ENCODE measurements at regions not wholly inside any gene's neighbourhood (a gene's known extent, or its start where the extent isn't known, plus 50 kb on each side); places are given as distances from the start of the nearest gene placed in this dataset.

- Histone ChIP-seq H4K8ac (ENCODE audit: low read depth, low read length) (no peak overlapping the region), H2AFZ (ENCODE audit: insufficient read depth, low read length, poor library complexity) (no peak overlapping the region), H3K4me3 (ENCODE audit: low read depth, low read length) (no peak overlapping the region), H3K9me3 (ENCODE audit: insufficient read depth, low read depth, low read length) (peaks cover 1% of the 10 kb centered on the region), H2BK120ac (ENCODE audit: insufficient read depth, low read length, poor library complexity) (no peak overlapping the region), H3K4me1 (ENCODE audit: control insufficient read depth in 1 of 2, insufficient read depth in 2 of 2, low read length in 2 of 2) (no peaks in the 10 kb centered on the region), H3K9ac (ENCODE audit: low read length) (no peak overlapping the region), H4K91ac (ENCODE audit: low read depth, low read length) (no peak overlapping the region), H3K27me3 (ENCODE audit: insufficient read depth, low read length) (no peaks in the 10 kb centered on the region), H3K18ac (ENCODE audit: low read length) (no peak overlapping the region), H3K36me3 (ENCODE audit: control insufficient read depth in 1 of 2, insufficient read depth in 2 of 2, low read length in 2 of 2) (no peaks in the 10 kb centered on the region), H2BK12ac (ENCODE audit: low read length) (no peak overlapping the region), H3K27ac (ENCODE audit: low read depth, low read length) (no peak overlapping the region), H3K4ac (ENCODE audit: low read depth, low read length) (no peak overlapping the region), H3K79me2 (ENCODE audit: control insufficient read depth, insufficient read depth, low read length, poor library complexity) (no peaks in the 10 kb centered on the region), H2AK5ac (ENCODE audit: low read length) (no peak overlapping the region), H3K79me1 (ENCODE audit: low read length) (no peaks in the 10 kb centered on the region), H3K14ac (ENCODE audit: low read length) (no peak overlapping the region), H3K4me2 (ENCODE audit: low read length) (no peak overlapping the region), H2BK5ac (ENCODE audit: low read depth, low read length, poor library complexity) (no peak overlapping the region), H4K12ac (ENCODE audit: low read depth, low read length) (no peak overlapping the region), H3K23ac (ENCODE audit: low read length) (no peak overlapping the region)
- DNase-seq = no peak
- WGBS (ENCODE audit: extremely low coverage, insufficient coverage, insufficient read length) = no CpG with 5 or more reads among the region's 5 CpGs
Observed at GRCh38 chr12:16119618-16120415, 157.7 kb downstream of the SLC15A5 start.

- H3K18ac ChIP-seq (ENCODE audit: low read length) = no peak overlapping the region
- no peak overlapping the region for H3K4me2 ChIP-seq (ENCODE audit: low read length)
- H3K4ac ChIP-seq (ENCODE audit: low read depth, low read length) = no peak overlapping the region
- H3K79me2 ChIP-seq (ENCODE audit: control insufficient read depth, insufficient read depth, low read length, poor library complexity) = no peaks in the 10 kb centered on the region
- no peak overlapping the region for H4K8ac ChIP-seq (ENCODE audit: low read depth, low read length)
- H4K91ac ChIP-seq (ENCODE audit: low read depth, low read length) = no peak overlapping the region
- H3K9me3 ChIP-seq (ENCODE audit: insufficient read depth, low read depth, low read length) = peaks cover 1% of the 10 kb centered on the region
- no peak overlapping the region for H2AFZ ChIP-seq (ENCODE audit: insufficient read depth, low read length, poor library complexity)
- H3K9ac ChIP-seq (ENCODE audit: low read length) = no peak overlapping the region
- H3K23ac ChIP-seq (ENCODE audit: low read length) = no peak overlapping the region
- H3K4me3 ChIP-seq (ENCODE audit: low read depth, low read length) = no peak overlapping the region
- no peak overlapping the region for H2BK120ac ChIP-seq (ENCODE audit: insufficient read depth, low read length, poor library complexity)
- H3K4me1 ChIP-seq (ENCODE audit: control insufficient read depth in 1 of 2, insufficient read depth in 2 of 2, low read length in 2 of 2) = no peaks in the 10 kb centered on the region
- H3K27ac ChIP-seq (ENCODE audit: low read depth, low read length) = no peak overlapping the region
- H4K12ac ChIP-seq (ENCODE audit: low read depth, low read length) = no peak overlapping the region
- no peak overlapping the region for H2BK5ac ChIP-seq (ENCODE audit: low read depth, low read length, poor library complexity)
- H3K36me3 ChIP-seq (ENCODE audit: control insufficient read depth in 1 of 2, insufficient read depth in 2 of 2, low read length in 2 of 2) = no peaks in the 10 kb centered on the region
- H3K14ac ChIP-seq (ENCODE audit: low read length) = no peak overlapping the region
- no peaks in the 10 kb centered on the region for H3K79me1 ChIP-seq (ENCODE audit: low read length)
- DNase-seq = no peak
- H3K27me3 ChIP-seq (ENCODE audit: insufficient read depth, low read length) = no peaks in the 10 kb centered on the region
- no peak overlapping the region for H2AK5ac ChIP-seq (ENCODE audit: low read length)
- no peak overlapping the region for H2BK12ac ChIP-seq (ENCODE audit: low read length)
Observed at GRCh38 chr12:16118586-16118985, 158.9 kb downstream of the SLC15A5 start.

GRCh38 chr12:16112612-16113560, 164.6 kb downstream of the SLC15A5 start:
- Histone ChIP-seq H2BK12ac (ENCODE audit: low read length) (no peak overlapping the region), H3K9ac (ENCODE audit: low read length) (no peak overlapping the region), H3K9me3 (ENCODE audit: insufficient read depth, low read depth, low read length) (no peaks in the 10 kb centered on the region), H3K79me2 (ENCODE audit: control insufficient read depth, insufficient read depth, low read length, poor library complexity) (no peaks in the 10 kb centered on the region), H2BK120ac (ENCODE audit: insufficient read depth, low read length, poor library complexity) (no peak overlapping the region), H3K4ac (ENCODE audit: low read depth, low read length) (no peak overlapping the region), H3K4me1 (ENCODE audit: control insufficient read depth in 1 of 2, insufficient read depth in 2 of 2, low read length in 2 of 2) (no peaks in the 10 kb centered on the region), H3K27me3 (ENCODE audit: insufficient read depth, low read length) (no peaks in the 10 kb centered on the region), H4K12ac (ENCODE audit: low read depth, low read length) (no peak overlapping the region), H3K23ac (ENCODE audit: low read length) (peak overlapping the region; percentile 64), H3K14ac (ENCODE audit: low read length) (no peak overlapping the region), H3K4me2 (ENCODE audit: low read length) (peak overlapping the region; percentile 38), H4K91ac (ENCODE audit: low read depth, low read length) (no peak overlapping the region), H2AK5ac (ENCODE audit: low read length) (no peak overlapping the region), H2BK5ac (ENCODE audit: low read depth, low read length, poor library complexity) (no peak overlapping the region), H3K18ac (ENCODE audit: low read length) (no peak overlapping the region), H3K4me3 (ENCODE audit: low read depth, low read length) (no peak overlapping the region), H4K8ac (ENCODE audit: low read depth, low read length) (no peak overlapping the region), H3K27ac (ENCODE audit: low read depth, low read length) (no peak overlapping the region), H2AFZ (ENCODE audit: insufficient read depth, low read length, poor library complexity) (no peak overlapping the region), H3K79me1 (ENCODE audit: low read length) (no peaks in the 10 kb centered on the region), H3K36me3 (ENCODE audit: control insufficient read depth in 1 of 2, insufficient read depth in 2 of 2, low read length in 2 of 2) (no peaks in the 10 kb centered on the region)
- WGBS (ENCODE audit: extremely low coverage, insufficient coverage, insufficient read length) = no CpG with 5 or more reads among the region's 11 CpGs
- DNase-seq = peak in 1 of 2 donors; percentile 24

- Histone ChIP-seq H3K4ac (ENCODE audit: low read depth, low read length) (no peak overlapping the region), H3K23ac (ENCODE audit: low read length) (no peak overlapping the region), H3K36me3 (ENCODE audit: control insufficient read depth in 1 of 2, insufficient read depth in 2 of 2, low read length in 2 of 2) (no peaks in the 10 kb centered on the region), H2BK5ac (ENCODE audit: low read depth, low read length, poor library complexity) (no peak overlapping the region), H3K4me3 (ENCODE audit: low read depth, low read length) (no peak overlapping the region), H3K14ac (ENCODE audit: low read length) (no peak overlapping the region), H2BK120ac (ENCODE audit: insufficient read depth, low read length, poor library complexity) (no peak overlapping the region), H4K8ac (ENCODE audit: low read depth, low read length) (no peak overlapping the region), H3K4me2 (ENCODE audit: low read length) (no peak overlapping the region), H3K9me3 (ENCODE audit: insufficient read depth, low read depth, low read length) (no peaks in the 10 kb centered on the region), H4K12ac (ENCODE audit: low read depth, low read length) (no peak overlapping the region), H3K79me1 (ENCODE audit: low read length) (no peaks in the 10 kb centered on the region), H3K18ac (ENCODE audit: low read length) (no peak overlapping the region), H3K27me3 (ENCODE audit: insufficient read depth, low read length) (no peaks in the 10 kb centered on the region), H2BK12ac (ENCODE audit: low read length) (no peak overlapping the region), H2AFZ (ENCODE audit: insufficient read depth, low read length, poor library complexity) (no peak overlapping the region), H3K27ac (ENCODE audit: low read depth, low read length) (no peak overlapping the region), H3K4me1 (ENCODE audit: control insufficient read depth in 1 of 2, insufficient read depth in 2 of 2, low read length in 2 of 2) (no peaks in the 10 kb centered on the region), H4K91ac (ENCODE audit: low read depth, low read length) (no peak overlapping the region), H3K79me2 (ENCODE audit: control insufficient read depth, insufficient read depth, low read length, poor library complexity) (no peaks in the 10 kb centered on the region), H3K9ac (ENCODE audit: low read length) (no peak overlapping the region), H2AK5ac (ENCODE audit: low read length) (no peak overlapping the region)
- no CpG with 5 or more reads among the region's 4 CpGs for WGBS (ENCODE audit: extremely low coverage, insufficient coverage, insufficient read length)
- DNase-seq = peak; percentile 85 to 88
Observed at GRCh38 chr12:16112130-16112529, 165.4 kb downstream of the SLC15A5 start.
